Ascending aorta (tissue), 2 donors: ENCODE measurements at regions not wholly inside any gene's neighbourhood (a gene's known extent, or its start where the extent isn't known, plus 50 kb on each side); places are given as distances from the start of the nearest gene placed in this dataset.

Source experiments
- DNase-seq, 2 donors: peaks; one replicate each; pipeline ENCODE4 v3.0.0-alpha.2; 2019; ENCODE audit warnings: low spot score in 2 of 2
- H3K27ac ChIP-seq, 2 donors: fragments of 200-600 bp; sonication (generic); one replicate each; pipeline ENCODE4 v1.5.1; 2016 to 2017; ENCODE audit warnings: mild to moderate bottlenecking in 1 of 2
- H3K27me3 ChIP-seq: fragments of 200-600 bp; sonication (generic); one replicate; pipeline ENCODE4 v1.5.1; 2017
- H3K36me3 ChIP-seq, 2 donors: fragments of 200-600 bp; sonication (generic); one replicate each; pipeline ENCODE4 v1.5.1; 2016
- H3K4me1 ChIP-seq, 2 donors: fragments of 200-600 bp; sonication (generic); one replicate each; pipeline ENCODE4 v1.5.1; 2016 to 2017; ENCODE audit warnings: mild to moderate bottlenecking in 1 of 2
- H3K4me3 ChIP-seq, 2 donors: fragments of 200-600 bp; sonication (generic); one replicate each; pipeline ENCODE4 v1.5.1; 2016 to 2017; ENCODE audit warnings: mild to moderate bottlenecking in 1 of 2
- H3K9me3 ChIP-seq, 2 donors: fragments of 200-600 bp; sonication (generic); one replicate each; pipeline ENCODE4 v1.5.1; 2016
- intact Hi-C: fragments of 100-400 bp; cut with DNase I; formaldehyde crosslinking; loops from one replicate; pipeline ENCODE4 v1.15.1; 2023
- TF ChIP-seq, protein P1 (sequence below), 3 experiments: fragments of 200-600 bp in 2 of 3; fragments of 450-650 bp in 1 of 3; sonication (generic) in 2 of 3; IDR thresholded peaks; one replicate each; pipeline ENCODE4 v1.5.1; 2016 to 2019; ENCODE audit warnings: antibody characterized with exemption in 3 of 3, mild to moderate bottlenecking in 1 of 3, moderate library complexity in 1 of 3

DNA sequence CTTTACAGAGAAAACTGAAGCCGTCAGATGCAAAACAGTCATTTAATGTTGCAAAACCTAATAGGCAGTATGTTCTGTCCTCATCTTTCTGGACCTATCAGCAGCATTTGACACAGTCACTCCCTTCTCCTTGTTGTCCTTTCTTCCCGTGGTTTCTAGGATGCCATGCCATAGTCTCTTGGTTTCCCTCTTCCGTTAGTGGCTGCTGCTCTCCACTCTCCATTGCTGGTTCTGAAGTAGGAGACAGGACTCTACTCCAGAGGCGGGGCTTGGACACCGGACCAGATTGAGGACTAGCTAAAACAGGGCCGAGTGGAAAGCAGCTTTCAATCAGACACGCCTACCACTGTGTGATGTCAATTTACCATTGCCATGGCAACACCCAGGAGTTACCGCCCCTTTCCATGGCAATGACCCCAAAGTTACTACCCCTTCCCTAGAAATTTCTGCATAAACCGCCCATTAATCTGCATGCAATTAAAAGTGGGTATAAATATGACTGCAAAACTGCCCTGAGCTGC is 88.8 kb upstream of the CCDC160 start:
- Histone ChIP-seq H3K27ac (no peak overlapping the region), H3K9me3 (no peaks in the 10 kb centered on the region), H3K27me3 (no peaks in the 10 kb centered on the region), H3K4me1 (no peaks in the 10 kb centered on the region), H3K4me3 (no peak overlapping the region), H3K36me3 (no peaks in the 10 kb centered on the region)
- DNase-seq: no peak
- TF ChIP-seq, protein P1, sequence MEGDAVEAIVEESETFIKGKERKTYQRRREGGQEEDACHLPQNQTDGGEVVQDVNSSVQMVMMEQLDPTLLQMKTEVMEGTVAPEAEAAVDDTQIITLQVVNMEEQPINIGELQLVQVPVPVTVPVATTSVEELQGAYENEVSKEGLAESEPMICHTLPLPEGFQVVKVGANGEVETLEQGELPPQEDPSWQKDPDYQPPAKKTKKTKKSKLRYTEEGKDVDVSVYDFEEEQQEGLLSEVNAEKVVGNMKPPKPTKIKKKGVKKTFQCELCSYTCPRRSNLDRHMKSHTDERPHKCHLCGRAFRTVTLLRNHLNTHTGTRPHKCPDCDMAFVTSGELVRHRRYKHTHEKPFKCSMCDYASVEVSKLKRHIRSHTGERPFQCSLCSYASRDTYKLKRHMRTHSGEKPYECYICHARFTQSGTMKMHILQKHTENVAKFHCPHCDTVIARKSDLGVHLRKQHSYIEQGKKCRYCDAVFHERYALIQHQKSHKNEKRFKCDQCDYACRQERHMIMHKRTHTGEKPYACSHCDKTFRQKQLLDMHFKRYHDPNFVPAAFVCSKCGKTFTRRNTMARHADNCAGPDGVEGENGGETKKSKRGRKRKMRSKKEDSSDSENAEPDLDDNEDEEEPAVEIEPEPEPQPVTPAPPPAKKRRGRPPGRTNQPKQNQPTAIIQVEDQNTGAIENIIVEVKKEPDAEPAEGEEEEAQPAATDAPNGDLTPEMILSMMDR (IDR thresholded peaks at IDR 0.05): no peak
- intact Hi-C loops: no loop called here

GRCh38 chrX:134158821-134159512 is 78.0 kb upstream of the CCDC160 start:
- TF ChIP-seq, protein P1 (IDR thresholded peaks at IDR 0.05): no peak

DNA sequence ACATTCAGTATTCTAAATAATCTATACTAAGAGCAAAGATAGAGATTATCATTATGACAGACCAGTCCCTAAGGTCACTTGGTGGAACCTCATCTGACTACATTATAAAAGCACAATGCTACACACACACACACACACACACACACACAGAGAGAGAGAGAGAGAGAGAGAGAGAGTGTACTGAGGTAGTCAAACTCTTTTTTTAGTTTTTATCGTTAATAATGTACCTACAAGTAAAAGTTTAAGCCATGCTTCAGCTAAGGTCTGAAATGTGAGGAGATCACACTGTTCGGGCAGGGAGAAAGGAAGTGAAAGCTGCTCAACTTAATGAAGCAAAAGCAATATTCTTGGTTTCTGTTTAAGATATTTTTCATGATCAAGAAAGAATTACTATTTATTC is 75.8 kb upstream of the CCDC160 start:
- intact Hi-C loops: no loop called here
- Histone ChIP-seq H3K27me3 (no peaks in the 10 kb centered on the region), H3K36me3 (no peaks in the 10 kb centered on the region), H3K9me3 (no peaks in the 10 kb centered on the region), H3K4me3 (no peak overlapping the region), H3K27ac (no peak overlapping the region), H3K4me1 (no peaks in the 10 kb centered on the region)
- DNase-seq: no peak
- TF ChIP-seq, protein P1 (IDR thresholded peaks at IDR 0.05): no peak

More at GRCh38 chrX:134158821-134159512, 78.0 kb upstream of the CCDC160 start:
- Histone ChIP-seq H3K27ac (no peak overlapping the region), H3K4me3 (no peak overlapping the region), H3K36me3 (no peaks in the 10 kb centered on the region), H3K9me3 (no peaks in the 10 kb centered on the region), H3K4me1 (no peaks in the 10 kb centered on the region), H3K27me3 (no peaks in the 10 kb centered on the region)
- intact Hi-C loops: no loop called here
- no peak for DNase-seq

GRCh38 chrX:134162032-134162431 is 75.0 kb upstream of the CCDC160 start:
- intact Hi-C loops: no loop called here
- no peak overlapping the region for H3K27ac ChIP-seq
- no peaks in the 10 kb centered on the region for H3K4me1 ChIP-seq
- no peaks in the 10 kb centered on the region for H3K9me3 ChIP-seq
- TF ChIP-seq, protein P1 (IDR thresholded peaks at IDR 0.05): no peak
- no peak overlapping the region for H3K4me3 ChIP-seq
- H3K36me3 ChIP-seq: no peaks in the 10 kb centered on the region
- H3K27me3 ChIP-seq: no peaks in the 10 kb centered on the region
- DNase-seq: no peak

- TF ChIP-seq, protein P1 (IDR thresholded peaks at IDR 0.05): no peak
These were observed 73.1 kb upstream of the CCDC160 start for GRCh38 chrX:134163836-134164235.

More at GRCh38 chrX:134163836-134164235, 73.1 kb upstream of the CCDC160 start:
- Histone ChIP-seq H3K27me3 (no peaks in the 10 kb centered on the region), H3K4me3 (no peak overlapping the region), H3K36me3 (no peaks in the 10 kb centered on the region), H3K27ac (no peak overlapping the region), H3K9me3 (no peaks in the 10 kb centered on the region), H3K4me1 (no peaks in the 10 kb centered on the region)
- intact Hi-C loops: no loop called here
- no peak for DNase-seq
